Activated CD4-positive, alpha-beta memory T cell treated with anti-CD3 and anti-CD28 coated beads, Interleukin-2, amount 10 ng/mL, durations not matched to agents 7 days and 5 days (primary cell): ENCODE measurements at regions not wholly inside any gene's neighbourhood (a gene's known extent, or its start where the extent isn't known, plus 50 kb on each side); places are given as distances from the start of the nearest gene placed in this dataset.

Experiments used
- CTCF ChIA-PET: fragments of 350-600 bp; sonication (Branson Sonifier 250); formaldehyde crosslinking; loops from one replicate; lab custom pipeline; 2021; ENCODE audit warnings: antibody characterized with exemption, inconsistent platforms; lab: Charles Lee
- POLR2A ChIA-PET: fragments of 350-600 bp; sonication (Branson Sonifier 250); formaldehyde crosslinking; loops from one replicate; lab custom pipeline; 2021; ENCODE audit warnings: antibody characterized with exemption; lab: Charles Lee
- DNase-seq: peaks from one replicate; pipeline ENCODE4 v3.0.0-alpha.2; 2020
- H3K27ac Mint-ChIP-seq: one replicate; pipeline ENCODE4 v1.8.0; 2021; ENCODE audit warnings: mild to moderate bottlenecking, mixed read lengths
- H3K27me3 Mint-ChIP-seq: one replicate; pipeline ENCODE4 v1.8.0; 2021; ENCODE audit warnings: mixed read lengths
- H3K36me3 Mint-ChIP-seq: one replicate; pipeline ENCODE4 v1.8.0; 2021; ENCODE audit warnings: low read depth, mixed read lengths
- H3K4me1 Mint-ChIP-seq: one replicate; pipeline ENCODE4 v1.8.0; 2021; ENCODE audit warnings: mixed read lengths
- H3K4me3 Mint-ChIP-seq: one replicate; pipeline ENCODE4 v1.8.0; 2021; ENCODE audit warnings: mild to moderate bottlenecking, mixed read lengths
- H3K9me3 Mint-ChIP-seq: one replicate; pipeline ENCODE4 v1.8.0; 2021; ENCODE audit warnings: mixed read lengths

DNA sequence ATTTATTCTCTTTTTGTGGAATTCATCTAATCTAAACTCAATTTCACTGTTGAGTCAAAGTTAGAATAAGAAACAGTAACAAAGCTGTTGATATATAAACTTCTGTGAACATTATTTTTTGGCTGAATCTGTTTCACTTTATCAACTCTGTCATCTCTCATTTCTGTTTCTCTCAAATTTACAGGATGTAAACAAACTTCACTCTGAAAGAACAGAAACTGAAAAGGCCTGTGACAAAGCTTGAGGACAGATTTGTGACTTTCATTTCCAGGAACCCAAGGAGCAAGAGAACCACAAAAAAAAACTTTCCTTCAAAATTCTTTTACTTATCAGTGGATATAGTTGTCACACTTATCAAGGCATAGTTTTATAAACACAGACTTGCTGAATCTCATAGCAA lies 447.9 kb upstream of the OPRM1 start:
- Mint-ChIP-seq H3K27ac (no peak overlapping the region), H3K27me3 (no peaks in the 10 kb centered on the region), H3K4me1 (peaks cover 3% of the 10 kb centered on the region), H3K36me3 (no peaks in the 10 kb centered on the region), H3K9me3 (no peaks in the 10 kb centered on the region), H3K4me3 (no peak overlapping the region)
- no peak for DNase-seq
- CTCF ChIA-PET = no interaction called here
- POLR2A ChIA-PET = no interaction called here

DNA sequence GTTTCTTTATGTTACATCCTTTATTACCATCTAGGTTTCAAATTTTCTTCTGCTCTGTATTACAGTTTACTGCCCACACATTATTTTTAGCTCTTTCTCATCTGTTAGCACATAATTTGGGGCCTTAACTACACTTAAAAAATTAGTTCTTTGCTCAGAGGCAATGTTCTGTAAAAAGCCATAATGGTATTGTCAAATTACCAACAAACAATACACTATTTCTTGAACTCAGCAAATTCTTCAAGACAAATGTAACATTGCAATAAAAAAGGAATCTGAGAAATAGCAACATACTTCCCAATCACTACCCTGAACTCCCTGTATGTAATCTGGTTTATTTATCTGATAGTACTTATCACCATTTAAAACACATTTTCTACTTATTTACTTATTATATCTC lies 448.6 kb upstream of the OPRM1 start:
- Mint-ChIP-seq H3K9me3 (no peaks in the 10 kb centered on the region), H3K4me3 (no peak overlapping the region), H3K36me3 (no peaks in the 10 kb centered on the region), H3K4me1 (peaks cover 3% of the 10 kb centered on the region), H3K27me3 (no peaks in the 10 kb centered on the region), H3K27ac (no peak overlapping the region)
- POLR2A ChIA-PET = no interaction called here
- CTCF ChIA-PET = no interaction called here
- DNase-seq = no peak

GRCh38 chr6:153588330-153588729 lies 450.7 kb upstream of the OPRM1 start:
- no peaks in the 10 kb centered on the region for H3K9me3 Mint-ChIP-seq
- no peaks in the 10 kb centered on the region for H3K36me3 Mint-ChIP-seq
- H3K27ac Mint-ChIP-seq = no peak overlapping the region
- H3K4me3 Mint-ChIP-seq = no peak overlapping the region
- no peak for DNase-seq
- no peaks in the 10 kb centered on the region for H3K27me3 Mint-ChIP-seq
- POLR2A ChIA-PET = no interaction called here
- peaks cover 3% of the 10 kb centered on the region for H3K4me1 Mint-ChIP-seq
- CTCF ChIA-PET = no interaction called here

GRCh38 chr6:153583685-153584084 lies 452.6 kb upstream of the RGS17 start:
- ChIA-PET CTCF (no interaction called here), POLR2A (no interaction called here)
- Mint-ChIP-seq H3K9me3 (no peaks in the 10 kb centered on the region), H3K4me3 (no peak overlapping the region), H3K27me3 (no peaks in the 10 kb centered on the region), H3K4me1 (no peaks in the 10 kb centered on the region), H3K27ac (no peak overlapping the region), H3K36me3 (no peaks in the 10 kb centered on the region)
- DNase-seq = no peak

GRCh38 chr6:153580776-153581175 lies 449.7 kb upstream of the RGS17 start:
- no peaks in the 10 kb centered on the region for H3K27me3 Mint-ChIP-seq
- no peak overlapping the region for H3K27ac Mint-ChIP-seq
- no peak for DNase-seq
- no peak overlapping the region for H3K4me3 Mint-ChIP-seq
- no peaks in the 10 kb centered on the region for H3K36me3 Mint-ChIP-seq
- no peaks in the 10 kb centered on the region for H3K4me1 Mint-ChIP-seq
- ChIA-PET CTCF (no interaction called here), POLR2A (no interaction called here)
- H3K9me3 Mint-ChIP-seq = peaks cover under 1% of the 10 kb centered on the region

DNA sequence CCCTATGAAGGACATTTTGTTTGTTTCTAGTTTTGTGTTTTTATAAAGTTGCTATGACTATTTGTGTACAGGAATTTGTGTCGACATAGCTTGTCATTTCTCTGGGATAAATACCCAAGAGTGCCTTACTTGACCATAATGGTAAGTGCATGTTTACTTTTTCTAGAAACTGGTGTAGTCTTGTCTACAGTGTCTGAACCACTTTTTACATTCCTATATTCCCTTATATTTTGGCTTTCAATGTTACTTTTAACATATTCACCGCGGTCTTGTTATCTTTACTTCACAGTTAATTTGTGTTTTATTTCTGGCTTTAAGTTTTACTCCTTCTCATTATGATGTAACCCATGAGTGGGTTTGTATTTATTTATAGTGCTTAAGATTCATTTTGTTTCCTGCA lies 444.4 kb upstream of the RGS17 start:
- no peaks in the 10 kb centered on the region for H3K36me3 Mint-ChIP-seq
- H3K27me3 Mint-ChIP-seq = no peaks in the 10 kb centered on the region
- no peaks in the 10 kb centered on the region for H3K4me1 Mint-ChIP-seq

GRCh38 chr6:153574231-153574630 lies 443.1 kb upstream of the RGS17 start:
- POLR2A ChIA-PET = no interaction called here
- no peaks in the 10 kb centered on the region for H3K4me1 Mint-ChIP-seq
- CTCF ChIA-PET = no interaction called here
- no peak overlapping the region for H3K4me3 Mint-ChIP-seq
- DNase-seq = no peak
- no peak overlapping the region for H3K27ac Mint-ChIP-seq
- no peaks in the 10 kb centered on the region for H3K36me3 Mint-ChIP-seq
- H3K9me3 Mint-ChIP-seq = peaks cover 5% of the 10 kb centered on the region
- no peaks in the 10 kb centered on the region for H3K27me3 Mint-ChIP-seq

More for the DNA sequence above, 444.4 kb upstream of the RGS17 start:
- Mint-ChIP-seq H3K9me3 (peaks cover 5% of the 10 kb centered on the region), H3K27ac (no peak overlapping the region), H3K4me3 (no peak overlapping the region)
- CTCF ChIA-PET = no interaction called here
- POLR2A ChIA-PET = no interaction called here
- no peak for DNase-seq

DNA sequence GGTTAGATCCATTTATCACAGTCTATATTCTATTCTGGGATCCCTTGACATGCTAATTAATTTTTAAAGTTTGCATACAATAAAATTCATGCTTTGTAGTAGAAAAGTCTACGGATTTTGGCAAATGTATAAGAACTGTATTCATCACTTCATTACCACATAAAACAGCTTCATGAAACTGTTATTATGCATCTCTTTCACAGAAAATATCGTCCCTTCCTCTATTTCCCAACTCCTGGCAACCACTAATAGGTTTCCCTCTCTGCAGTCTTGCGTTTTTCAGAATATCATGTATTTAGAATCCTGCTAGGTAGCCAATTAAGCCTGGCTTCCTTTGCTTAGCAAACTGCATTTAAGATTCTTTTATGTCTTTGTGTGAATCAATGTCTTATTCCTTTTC lies 441.3 kb upstream of the RGS17 start:
- no peaks in the 10 kb centered on the region for H3K36me3 Mint-ChIP-seq
- H3K27ac Mint-ChIP-seq = no peak overlapping the region
- POLR2A ChIA-PET = no interaction called here
- no peak overlapping the region for H3K4me3 Mint-ChIP-seq
- H3K27me3 Mint-ChIP-seq = no peaks in the 10 kb centered on the region
- CTCF ChIA-PET = no interaction called here
- H3K9me3 Mint-ChIP-seq = peaks cover 5% of the 10 kb centered on the region
- H3K4me1 Mint-ChIP-seq = no peaks in the 10 kb centered on the region
- no peak for DNase-seq

GRCh38 chr6:153568628-153569027 lies 437.5 kb upstream of the RGS17 start:
- ChIA-PET POLR2A (no interaction called here), CTCF (no interaction called here)
- Mint-ChIP-seq H3K4me1 (no peaks in the 10 kb centered on the region), H3K36me3 (no peaks in the 10 kb centered on the region), H3K27ac (no peak overlapping the region), H3K4me3 (no peak overlapping the region), H3K27me3 (no peaks in the 10 kb centered on the region), H3K9me3 (no peaks in the 10 kb centered on the region)
- DNase-seq = no peak

DNA sequence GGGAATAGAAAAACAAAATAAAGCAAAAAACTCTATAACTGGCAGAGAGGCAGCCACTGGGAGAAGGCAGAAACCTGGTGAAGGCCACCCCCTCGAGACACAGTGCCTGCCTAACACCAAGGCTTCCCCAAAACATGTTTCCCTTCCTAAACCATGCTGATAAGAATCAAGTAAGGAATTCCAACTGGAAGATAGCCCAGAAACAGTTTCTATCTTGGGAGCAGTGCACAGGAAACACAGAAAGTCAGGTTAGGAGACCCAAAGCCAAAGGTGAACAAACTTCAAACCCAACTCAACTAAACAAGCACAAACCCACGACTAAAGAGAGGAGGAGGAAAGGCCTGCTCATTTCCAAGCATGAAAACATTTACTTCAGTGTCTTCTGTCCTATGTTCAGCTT lies 433.7 kb upstream of the RGS17 start:
- CTCF ChIA-PET = no interaction called here
- H3K4me1 Mint-ChIP-seq = no peaks in the 10 kb centered on the region

DNA sequence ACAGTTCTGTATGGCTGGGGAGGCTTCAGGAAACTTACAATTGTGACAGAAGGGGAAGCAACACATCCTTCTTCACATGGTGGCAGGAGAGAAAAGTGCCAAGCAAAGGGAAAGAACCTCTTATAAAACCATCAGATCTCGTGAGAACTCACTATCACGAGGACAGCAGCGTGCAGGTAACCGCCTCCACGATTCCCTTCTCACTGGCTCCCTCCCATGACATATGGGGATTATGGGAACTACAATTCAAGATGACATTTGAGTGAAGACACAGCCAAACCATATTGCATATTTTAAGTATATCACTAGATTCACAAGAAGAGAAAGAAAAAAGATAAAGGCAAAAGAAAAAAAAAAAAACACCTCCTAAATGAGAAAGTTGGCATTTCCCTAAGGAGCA lies 431.9 kb upstream of the RGS17 start:
- no peaks in the 10 kb centered on the region for H3K4me1 Mint-ChIP-seq
- POLR2A ChIA-PET = no interaction called here
- H3K36me3 Mint-ChIP-seq = no peaks in the 10 kb centered on the region

More for the DNA sequence above, 433.7 kb upstream of the RGS17 start:
- Mint-ChIP-seq H3K27ac (no peak overlapping the region), H3K4me3 (no peak overlapping the region), H3K9me3 (no peaks in the 10 kb centered on the region), H3K36me3 (no peaks in the 10 kb centered on the region), H3K27me3 (no peaks in the 10 kb centered on the region)
- no peak for DNase-seq
- POLR2A ChIA-PET = no interaction called here

GRCh38 chr6:153553627-153554026 lies 422.5 kb upstream of the RGS17 start:
- no peaks in the 10 kb centered on the region for H3K27me3 Mint-ChIP-seq
- no peak overlapping the region for H3K4me3 Mint-ChIP-seq
- H3K27ac Mint-ChIP-seq = no peak overlapping the region
- H3K36me3 Mint-ChIP-seq = no peaks in the 10 kb centered on the region
- ChIA-PET CTCF (no interaction called here), POLR2A (no interaction called here)
- DNase-seq = no peak
- no peaks in the 10 kb centered on the region for H3K9me3 Mint-ChIP-seq
- H3K4me1 Mint-ChIP-seq = no peaks in the 10 kb centered on the region

More for the DNA sequence above, 431.9 kb upstream of the RGS17 start:
- H3K9me3 Mint-ChIP-seq = no peaks in the 10 kb centered on the region
- no peaks in the 10 kb centered on the region for H3K27me3 Mint-ChIP-seq
- no peak overlapping the region for H3K4me3 Mint-ChIP-seq
- H3K27ac Mint-ChIP-seq = no peak overlapping the region
- CTCF ChIA-PET = no interaction called here
- DNase-seq = no peak

- ChIA-PET POLR2A (no interaction called here), CTCF (no interaction called here)
- no peak for DNase-seq
- no peak overlapping the region for H3K27ac Mint-ChIP-seq
- no peak overlapping the region for H3K4me3 Mint-ChIP-seq
- no peaks in the 10 kb centered on the region for H3K4me1 Mint-ChIP-seq
- no peaks in the 10 kb centered on the region for H3K36me3 Mint-ChIP-seq
- H3K9me3 Mint-ChIP-seq = peaks cover 2% of the 10 kb centered on the region
- H3K27me3 Mint-ChIP-seq = no peaks in the 10 kb centered on the region
Observed at GRCh38 chr6:153539602-153540001, 408.5 kb upstream of the RGS17 start.

GRCh38 chr6:153538491-153538890 lies 407.4 kb upstream of the RGS17 start:
- H3K27me3 Mint-ChIP-seq = no peaks in the 10 kb centered on the region
- no peak overlapping the region for H3K4me3 Mint-ChIP-seq
- DNase-seq = no peak
- no peaks in the 10 kb centered on the region for H3K36me3 Mint-ChIP-seq
- H3K9me3 Mint-ChIP-seq = peaks cover 2% of the 10 kb centered on the region
- H3K4me1 Mint-ChIP-seq = no peaks in the 10 kb centered on the region
- ChIA-PET POLR2A (no interaction called here), CTCF (no interaction called here)
- no peak overlapping the region for H3K27ac Mint-ChIP-seq

DNA sequence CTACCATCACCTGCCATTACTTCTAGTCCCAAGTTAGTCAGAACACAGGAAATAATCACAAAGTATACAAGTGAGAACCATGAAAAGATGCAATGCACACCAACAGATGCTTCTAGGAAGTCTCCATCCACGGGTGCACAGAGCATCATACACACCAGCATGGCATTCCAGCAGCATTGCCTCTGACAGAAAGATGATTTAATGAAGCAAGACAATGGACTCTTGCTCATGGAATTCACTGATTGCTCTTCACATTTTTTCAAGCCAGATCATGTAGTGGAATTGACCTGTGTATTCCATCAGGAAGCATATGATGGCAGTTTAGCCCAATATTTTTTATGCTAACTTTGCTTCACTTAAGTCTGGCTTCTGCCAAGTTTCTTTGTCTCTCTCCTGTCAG lies 406.3 kb upstream of the RGS17 start:
- ChIA-PET POLR2A (no interaction called here), CTCF (no interaction called here)
- Mint-ChIP-seq H3K27ac (no peak overlapping the region), H3K4me1 (no peaks in the 10 kb centered on the region), H3K36me3 (no peaks in the 10 kb centered on the region), H3K27me3 (no peaks in the 10 kb centered on the region), H3K9me3 (peaks cover 2% of the 10 kb centered on the region), H3K4me3 (no peak overlapping the region)
- DNase-seq = no peak
